K562 (cell line): ENCODE measurements at regions not wholly inside any gene's neighbourhood (a gene's known extent, or its start where the extent isn't known, plus 50 kb on each side); places are given as distances from the start of the nearest gene placed in this dataset.

ENCODE experiments used
- ATAC-seq: fragments of 200-7000 bp; cut with Tn5 transposase; 3 replicates; pipeline ENCODE4 v1.9.1; 2020; ENCODE audit warnings: moderate library complexity
- BruUV-seq: library from RNA; stranded (reverse); fragments of 400-500 nt; replicated peaks from 2 replicates; lab custom pipeline; 2021; lab: Mats Ljungman, UMichigan
- CTCF ChIA-PET: fragments of 300-600 bp; formaldehyde crosslinking; extraction: SDS; loops from one replicate; lab custom pipeline; 2021; ENCODE audit warnings: low intra/inter-chr PET ratio; lab: Yijun Ruan, JAX
- POLR2A ChIA-PET: fragments of 300-600, 350-650 bp; sonication (Branson Sonifier 250); formaldehyde crosslinking; extraction: SDS; loops from one replicate; lab custom pipeline; 2021; ENCODE audit warnings: antibody characterized with exemption, inconsistent platforms; lab: Yijun Ruan, JAX
- DNase-seq, 4 experiments: peaks; one replicate each; pipeline versions ENCODE4 v3.0.0 to v3.0.0-alpha.2; 2011 to 2018; ENCODE audit warnings: low spot score in 3 of 4, mixed read lengths in 3 of 4; ENCODE audit errors: extremely low read depth in 1 of 4
- FAIRE-seq: peaks from 2 replicates; lab custom pipeline; 2011; peaks lifted over from hg19 to GRCh38; lab: Jason Lieb, UNC
- H2AFZ ChIP-seq: 2 replicates; pipeline ENCODE4 v1.6.0; 2011; ENCODE audit warnings: low read depth, low read length, control low read depth, inconsistent platforms
- H3K27ac ChIP-seq: fragments of 200-600 bp; 3 replicates; pipeline ENCODE4 v1.8.0; 2011; ENCODE audit warnings: low read depth, mild to moderate bottlenecking, control low read depth, inconsistent platforms, low read length, moderate library complexity, mixed read lengths; ENCODE audit errors: extremely low read depth
- H3K27me3 ChIP-seq, 2 experiments: fragments of 300-600 bp in 1 of 2; 2 replicates in 1 of 2; 3 replicates in 1 of 2; pipeline versions ENCODE4 v1.6.0 to v1.8.0; 2011; ENCODE audit warnings: inconsistent platforms in 2 of 2, low read length in 2 of 2, mild to moderate bottlenecking in 1 of 2, mixed read lengths in 1 of 2, moderate library complexity in 1 of 2; ENCODE audit not compliant: control insufficient read depth in 2 of 2, insufficient read depth in 2 of 2
- H3K36me3 ChIP-seq: fragments of 300-600 bp; 3 replicates; pipeline ENCODE4 v1.8.0; 2011; ENCODE audit warnings: mild to moderate bottlenecking, low read length, inconsistent platforms; ENCODE audit not compliant: control insufficient read depth, insufficient read depth
- H3K4me1 ChIP-seq, 2 experiments: fragments of 200-600 bp in 1 of 2; replicated peaks in 1 of 2; 2 replicates in 1 of 2; 3 replicates in 1 of 2; pipeline versions ENCODE4 v1.5.1 to v1.8.0; 2011; ENCODE audit warnings: inconsistent platforms in 2 of 2, low read length in 2 of 2, mild to moderate bottlenecking in 1 of 2, mixed read lengths in 1 of 2, moderate library complexity in 1 of 2; ENCODE audit not compliant: control insufficient read depth in 2 of 2, insufficient read depth in 2 of 2
- H3K4me2 ChIP-seq: 2 replicates; pipeline ENCODE4 v1.6.1; 2011; ENCODE audit warnings: low read length, control low read depth, inconsistent platforms, mixed read lengths; ENCODE audit not compliant: insufficient read depth
- H3K4me3 ChIP-seq: fragments of 200-600 bp; sonication (generic), shearing (Covaris generic); 2 replicates; pipeline ENCODE4 v1.5.1; 2016; ENCODE audit warnings: control low read depth, inconsistent platforms
- H3K79me2 ChIP-seq: fragments of 200-600 bp; 3 replicates; pipeline ENCODE4 v1.8.0; 2011; ENCODE audit warnings: low read length, inconsistent platforms; ENCODE audit not compliant: control insufficient read depth, insufficient read depth
- H3K9ac ChIP-seq, 2 experiments: 2 replicates each; pipeline versions ENCODE4 v1.6.0 to v1.6.1; 2011; ENCODE audit warnings: low read depth in 2 of 2, low read length in 2 of 2, control low read depth in 1 of 2, inconsistent platforms in 1 of 2, mild to moderate bottlenecking in 1 of 2, mixed read lengths in 1 of 2; ENCODE audit not compliant: insufficient read depth in 1 of 2
- H3K9me1 ChIP-seq: one replicate; pipeline ENCODE4 v1.6.0; 2011; ENCODE audit warnings: inconsistent platforms, mild to moderate bottlenecking, low read length, moderate library complexity; ENCODE audit not compliant: control insufficient read depth, insufficient read depth
- H3K9me3 ChIP-seq: replicated peaks from 2 replicates; pipeline ENCODE4 v1.5.1; 2011; ENCODE audit warnings: low read depth, low read length, inconsistent platforms; ENCODE audit not compliant: control insufficient read depth, insufficient read depth
- H4K20me1 ChIP-seq: replicated peaks from 2 replicates; pipeline ENCODE4 v1.6.1; 2011; ENCODE audit warnings: low read length, inconsistent platforms, mixed read lengths; ENCODE audit not compliant: control insufficient read depth, insufficient read depth
- ATF6 ChIP-seq: sonication (generic); formaldehyde crosslinking; IDR thresholded peaks from 2 replicates; pipeline ENCODE4 v1.4.0; 2020; ENCODE audit warnings: mild to moderate bottlenecking, missing genetic modification reagents
- CCAR2 ChIP-seq: fragments of 200-400 bp; formaldehyde crosslinking; IDR thresholded peaks from 2 replicates; pipeline ENCODE4 v1.6.1; 2017; ENCODE audit warnings: mild to moderate bottlenecking, low read depth, low read length
- CHD4 ChIP-seq: fragments of 200-600 bp; sonication (generic); IDR thresholded peaks from 3 replicates; pipeline ENCODE4 v1.6.1; 2012; ENCODE audit warnings: low read depth, mild to moderate bottlenecking, mixed read lengths, low read length, inconsistent platforms; ENCODE audit not compliant: insufficient read depth, insufficient replicate concordance, poor library complexity, severe bottlenecking
- ESRRB ChIP-seq: fragments of 250-450 bp; sonication (Bioruptor Pico); IDR thresholded peaks from 2 replicates; pipeline ENCODE4 v1.5.0; 2020; ENCODE audit warnings: mild to moderate bottlenecking, moderate library complexity, borderline replicate concordance
- ILF3 ChIP-seq: fragments of 450-650 bp; IDR thresholded peaks from 2 replicates; pipeline ENCODE4 v1.6.1; 2018; ENCODE audit warnings: antibody characterized with exemption, mild to moderate bottlenecking, moderate library complexity, borderline replicate concordance
- KHSRP ChIP-seq: fragments of 450-650 bp; IDR thresholded peaks from 2 replicates; pipeline ENCODE4 v1.6.1; 2017
- MCM7 ChIP-seq, 2 experiments: fragments of 450-650 bp; IDR thresholded peaks; 2 replicates each; pipeline ENCODE4 v1.6.1; 2016 to 2018
- MNT ChIP-seq, 2 experiments: fragments of 450-650 bp; conservative IDR thresholded peaks; 2 replicates each; pipeline ENCODE4 v1.6.1; 2017; ENCODE audit warnings: mild to moderate bottlenecking in 2 of 2, moderate library complexity in 2 of 2
- PCBP2 ChIP-seq: fragments of 200-400 bp; formaldehyde crosslinking; IDR thresholded peaks from 2 replicates; pipeline ENCODE4 v1.6.1; 2018; ENCODE audit warnings: low read length, low read depth, mild to moderate bottlenecking, moderate library complexity; ENCODE audit not compliant: poor library complexity, severe bottlenecking
- TCF7L2 ChIP-seq: fragments of 150-350 bp; IDR thresholded peaks from 2 replicates; pipeline ENCODE4 v1.6.1; 2016; ENCODE audit warnings: low read depth, mild to moderate bottlenecking, low read length, moderate library complexity
- ZHX1 ChIP-seq: fragments of 150-350 bp; conservative IDR thresholded peaks from 2 replicates; pipeline ENCODE4 v1.6.1; 2014; ENCODE audit warnings: low read length
- ZNF507 ChIP-seq: conservative IDR thresholded peaks from 2 replicates; pipeline ENCODE4 v1.6.1; 2017; ENCODE audit warnings: missing genetic modification characterization, missing compliant biosample characterization
- ZSCAN32 ChIP-seq: fragments of 450-650 bp; formaldehyde crosslinking; IDR thresholded peaks from 2 replicates; pipeline ENCODE4 v1.4.0; 2020; ENCODE audit warnings: mild to moderate bottlenecking, moderate library complexity
- ZZZ3 ChIP-seq: fragments of 450-650 bp; IDR thresholded peaks from 2 replicates; pipeline ENCODE4 v1.6.1; 2016; ENCODE audit warnings: antibody characterized with exemption, mild to moderate bottlenecking, moderate library complexity
- WGBS: fragments of 100-300 bp; shearing (Covaris generic); methylation state at CpG from one replicate; pipeline ENCODE4 v1.1.6; 2016; ENCODE audit warnings: low coverage, mixed read lengths; ENCODE audit not compliant: insufficient coverage; ENCODE audit errors: missing lambda C conversion rate; 5-methylcytosine and 5-hydroxymethylcytosine counted together
- in situ Hi-C: fragments of 300-500 bp; cut with MboI; formaldehyde crosslinking; loops from 4 replicates; pipeline ENCODE4 v1.15.0; 2018; ENCODE audit warnings: inconsistent platforms, mixed read lengths
- intact Hi-C: fragments of 100-400 bp; cut with micrococcal nuclease; formaldehyde crosslinking; loops from 2 replicates; pipeline ENCODE4 v1.14.2; 2022

GRCh38 chr7:52005613-52006012 lies 689.0 kb upstream of the COBL start (continued):
- TF ChIP-seq ATF6 (CRISPR knock-in tag): no peak

- WGBS: 0% methylated on average over 2 of the region's 2 CpGs
- H3K4me2 ChIP-seq: no peak overlapping the region
- no peak overlapping the region for H3K27ac ChIP-seq
- no TSS peak for BruUV-seq
- no peaks in the 10 kb centered on the region for H3K9me1 ChIP-seq
- ChIA-PET CTCF (no interaction called here), POLR2A (interaction anchor here (0.7 kb wide), 1 partner anchor 62 kb away, joined by 3 read pairs; no protein-coding TSS in a partner anchor)
- H4K20me1 ChIP-seq: no peaks in the 10 kb centered on the region
- no peaks in the 10 kb centered on the region for H3K27me3 ChIP-seq
- intact Hi-C loops: no loop called here
- no peak overlapping the region for H3K9ac ChIP-seq
- H3K36me3 ChIP-seq: no peaks in the 10 kb centered on the region
- FAIRE-seq (no peak), ATAC-seq (no peak), DNase-seq (no peak)
- H3K79me2 ChIP-seq: no peaks in the 10 kb centered on the region
- H2AFZ ChIP-seq: no peak overlapping the region
- in situ Hi-C loops: no loop called here
- no peaks in the 10 kb centered on the region; the same call in 1 of the 2 replicates for H3K9me3 ChIP-seq
- H3K4me3 ChIP-seq: no peak overlapping the region
- no peaks in the 10 kb centered on the region for H3K4me1 ChIP-seq
- TF ChIP-seq ZZZ3: no peak
- no peak for TF ChIP-seq MNT (conservative IDR thresholded peaks at IDR 0.05)
- no peak for TF ChIP-seq PCBP2
- no peak for TF ChIP-seq TCF7L2
- no peak for TF ChIP-seq ZSCAN32
- no peak for TF ChIP-seq CHD4
- no peak for TF ChIP-seq CCAR2
- no peak for TF ChIP-seq MCM7 (IDR thresholded peaks at IDR 0.05)
- no peak for TF ChIP-seq ILF3
- no peak for TF ChIP-seq KHSRP
- no peak for TF ChIP-seq ZHX1
- no peak for TF ChIP-seq ESRRB (CRISPR knock-in tag)
- no peak for TF ChIP-seq ZNF507 (tag)
Measured at GRCh38 chr7:51995596-51996179, 679.1 kb upstream of the COBL start.
